NCI-H1092 treated with DMSO at 0.1 percent for 48 hours (cell line): ENCODE measurements at regions not wholly inside any gene's neighbourhood (a gene's known extent, or its start where the extent isn't known, plus 50 kb on each side); places are given as distances from the start of the nearest gene placed in this dataset.

Experiments
- DNase-seq: peaks from one replicate; lab custom pipeline; 2025; lab: John Stamatoyannopoulos, UW

- no peak for DNase-seq
Measured at GRCh38 chr20:50408526-50409364, 101.4 kb upstream of the PTPN1 start.

- DNase-seq: no peak
Measured at GRCh38 chr20:50409495-50409894, 100.7 kb upstream of the PTPN1 start.

DNA sequence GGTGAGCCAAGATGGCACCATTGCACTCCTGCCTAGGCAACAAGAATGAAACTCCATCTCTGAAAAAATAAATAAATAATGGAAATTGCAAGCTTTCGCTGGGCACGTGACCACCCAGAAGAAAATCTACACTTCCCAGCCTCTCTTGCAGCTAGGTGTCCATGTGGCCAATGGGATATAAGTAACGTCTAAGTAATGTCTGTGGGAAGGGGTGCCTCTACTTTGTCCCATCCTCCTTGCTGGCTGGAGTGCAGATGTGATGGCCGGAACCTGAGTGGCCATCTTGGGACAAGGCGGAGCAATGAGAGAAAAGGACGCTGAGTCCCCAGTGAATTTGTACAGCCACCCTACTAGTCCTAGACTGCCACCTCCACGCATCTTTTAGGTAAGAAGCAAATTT lies 99.8 kb upstream of the PTPN1 start:
- DNase-seq: no peak

DNA sequence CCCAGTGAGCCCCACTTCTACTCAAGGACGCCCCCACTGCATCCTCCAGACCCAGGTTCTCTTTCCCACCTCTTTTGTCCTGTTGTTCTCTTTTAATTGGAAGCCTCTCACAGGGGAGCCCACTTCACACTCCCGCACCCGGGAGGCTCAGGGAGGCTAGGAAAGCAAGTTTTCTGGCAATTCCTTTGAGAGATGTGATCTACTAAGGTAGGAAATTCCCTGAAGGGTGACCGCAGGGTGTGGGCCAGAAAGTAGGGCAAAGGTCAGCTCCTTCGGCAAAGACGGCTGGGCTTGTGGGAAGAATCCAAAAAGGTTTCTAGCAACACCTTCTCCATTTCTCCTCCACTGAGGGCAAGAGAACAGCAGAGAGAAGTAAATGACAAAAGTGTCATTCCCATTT lies 98.1 kb upstream of the PTPN1 start:
- DNase-seq: no peak

DNA sequence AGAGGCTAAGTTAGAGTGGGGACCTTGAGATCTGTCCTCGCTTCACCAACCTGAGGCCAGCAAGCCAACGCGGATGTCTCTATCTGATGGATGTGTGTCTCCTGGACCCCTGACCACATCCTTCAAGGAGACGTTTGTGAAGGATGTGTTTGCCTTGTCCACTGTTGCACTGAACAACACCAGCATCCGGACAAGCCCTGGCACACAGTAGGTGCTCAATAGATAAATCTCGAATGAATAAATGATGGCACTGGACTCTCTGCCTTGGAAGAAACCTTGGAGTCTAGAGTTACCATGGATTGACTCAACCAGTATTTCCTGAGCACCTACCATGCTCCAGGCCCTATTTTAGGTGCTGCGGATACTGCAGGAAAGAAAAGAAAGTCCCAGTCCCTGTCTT lies 97.7 kb upstream of the PTPN1 start:
- no peak for DNase-seq

DNA sequence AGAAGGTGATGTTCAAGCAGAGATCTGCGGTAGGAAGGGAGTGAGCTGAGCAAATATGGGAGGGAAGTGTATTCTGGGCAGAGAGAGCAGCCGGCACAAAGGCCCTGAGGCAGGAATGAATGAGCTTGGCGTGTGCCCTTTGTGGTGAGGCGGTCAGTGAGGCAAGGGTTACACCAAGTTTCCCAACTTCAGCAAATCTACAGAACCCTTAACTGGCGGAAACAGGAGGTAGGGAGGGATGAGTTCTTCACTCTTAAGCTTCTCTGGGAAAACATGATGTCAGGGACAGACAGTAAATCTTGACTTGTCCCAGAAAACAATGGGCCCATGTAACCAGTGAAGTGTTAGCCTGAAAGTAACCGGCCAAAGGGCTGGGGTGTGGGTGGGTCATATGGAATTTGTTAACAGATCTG lies 97.1 kb upstream of the PTPN1 start:
- DNase-seq: no peak

DNA sequence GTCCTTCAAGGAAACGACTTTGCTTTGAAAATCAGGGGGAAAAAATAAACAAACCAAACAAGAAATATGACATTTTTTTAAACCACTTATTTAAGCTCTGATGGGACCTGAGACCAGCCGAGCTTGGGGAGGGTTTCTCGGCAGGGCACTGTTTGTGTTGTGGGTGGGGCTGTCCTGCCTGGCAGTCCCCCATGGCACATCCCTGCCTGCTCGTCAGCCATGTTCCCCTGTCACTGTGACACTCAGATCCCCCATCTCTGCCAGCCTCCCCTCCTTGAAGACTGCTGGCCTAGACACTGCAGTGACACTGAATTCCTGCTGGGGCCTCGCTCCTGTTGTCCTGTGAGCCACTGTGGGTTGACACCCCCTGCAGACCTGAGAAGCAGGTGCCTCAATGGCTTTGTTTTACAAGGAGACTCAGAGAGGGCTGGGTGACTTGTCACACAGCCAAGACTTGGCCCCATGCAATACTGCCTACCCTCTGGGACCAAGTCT lies 95.1 kb upstream of the PTPN1 start:
- DNase-seq: no peak

DNA sequence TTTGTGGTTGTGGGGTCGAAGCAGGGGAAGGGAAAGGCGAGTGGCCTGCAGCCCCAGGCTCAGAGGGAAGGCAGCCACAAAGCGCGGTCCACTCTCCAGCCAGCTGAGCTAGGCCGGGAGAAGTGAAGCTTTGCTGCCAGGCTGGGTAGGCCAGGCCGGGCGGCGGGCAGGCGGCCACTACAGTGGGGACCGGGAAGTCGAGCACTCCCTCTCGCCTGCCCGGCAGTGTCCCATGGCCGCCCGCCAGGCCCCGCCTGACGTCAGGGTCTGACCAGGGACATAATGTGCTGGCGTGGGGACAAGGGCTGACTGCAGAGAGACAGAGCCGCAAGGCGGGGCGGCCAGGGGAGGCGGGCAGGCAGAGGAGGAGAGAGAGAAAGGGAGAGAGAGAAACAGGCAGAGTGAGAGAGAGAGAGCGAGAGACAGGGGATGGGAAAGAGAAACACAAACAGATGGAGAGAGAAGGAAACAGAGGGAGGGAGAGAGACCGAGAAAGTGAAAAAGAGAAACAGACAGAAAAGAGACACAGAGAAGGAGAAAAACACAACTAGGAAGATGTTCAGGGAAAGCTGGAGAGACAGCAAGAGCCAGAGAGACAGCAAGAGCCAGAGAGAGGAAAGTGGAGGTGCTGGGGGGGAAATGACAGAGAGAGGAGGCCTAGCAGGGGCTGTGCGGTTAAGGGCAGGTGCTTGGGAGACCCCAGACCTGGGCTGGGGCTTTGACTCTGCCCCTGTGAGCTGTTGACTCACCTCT lies 94.5 kb upstream of the PTPN1 start:
- no peak for DNase-seq

DNA sequence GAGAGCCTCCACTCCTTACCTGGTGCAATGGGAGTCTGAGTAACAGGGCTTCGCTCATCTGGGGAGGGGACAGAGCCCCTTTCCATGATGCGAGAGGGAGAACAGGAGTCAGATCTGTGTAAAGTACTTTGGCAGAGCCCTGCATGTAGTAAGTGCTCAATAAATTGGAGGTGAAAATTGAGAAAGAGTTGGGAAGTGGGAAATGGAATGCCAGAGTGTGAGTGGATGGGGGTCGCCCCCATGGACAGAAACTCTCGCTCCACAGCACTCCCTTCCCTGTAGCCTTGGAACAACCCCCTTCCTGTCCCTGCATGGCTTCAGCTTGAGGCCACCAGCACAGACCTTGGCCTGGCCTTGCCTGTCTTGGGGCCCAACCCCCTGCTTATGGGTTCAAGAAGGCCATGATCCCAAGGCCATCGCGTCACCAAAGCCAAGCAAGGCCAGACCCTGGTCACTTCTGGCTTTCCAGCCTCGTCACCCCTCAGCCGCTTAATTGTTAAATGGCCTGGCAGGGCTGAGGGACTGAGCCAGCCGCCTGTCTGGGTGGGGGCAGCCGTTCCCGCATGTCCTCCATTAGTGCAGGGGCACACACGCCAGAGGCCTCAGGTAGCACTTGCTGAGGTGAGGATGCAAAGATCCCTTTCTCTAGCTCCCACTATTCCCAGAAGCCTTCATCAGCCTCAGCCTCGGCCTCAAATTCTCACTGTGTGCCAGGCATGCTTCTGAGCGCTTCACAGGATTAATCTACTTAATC lies 93.7 kb upstream of the PTPN1 start:
- DNase-seq: no peak

- DNase-seq: no peak
Measured at GRCh38 chr20:50417023-50417329, 93.2 kb upstream of the PTPN1 start.

DNA sequence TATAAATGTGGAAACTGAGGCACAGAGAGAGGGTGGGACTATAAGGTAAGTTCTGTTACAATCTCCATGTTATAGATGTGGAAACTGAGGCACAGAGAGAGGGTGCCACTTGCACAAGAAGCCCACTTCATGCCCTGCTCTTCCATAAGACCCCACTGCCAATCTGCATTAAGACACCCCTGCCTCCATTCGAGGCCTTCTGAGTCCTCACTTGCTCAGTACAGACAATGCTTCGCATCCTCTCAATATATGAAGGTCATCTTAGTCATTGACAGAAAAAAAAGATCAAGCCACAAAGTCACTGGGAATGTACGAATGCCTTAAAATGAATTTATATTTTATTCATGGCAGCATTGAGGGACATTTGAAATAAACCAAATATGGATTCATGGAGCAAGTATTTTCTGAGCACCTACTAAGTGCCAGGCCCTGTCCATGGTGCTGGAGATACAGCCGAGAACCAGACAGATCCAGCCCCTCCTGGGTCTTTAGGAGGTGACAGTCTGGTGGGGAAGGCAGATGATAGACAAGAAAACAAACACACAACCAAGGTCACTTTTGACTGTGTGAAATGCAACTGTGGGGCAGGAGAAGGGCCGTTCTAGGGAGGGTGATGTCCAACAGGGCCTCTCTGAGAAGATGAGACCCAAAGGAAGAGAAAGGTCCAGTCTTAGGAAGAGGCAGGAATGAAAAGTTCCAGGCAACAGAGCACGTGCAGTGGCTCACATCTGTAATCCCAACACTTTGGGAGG lies 92.5 kb upstream of the PTPN1 start:
- DNase-seq: no peak

DNA sequence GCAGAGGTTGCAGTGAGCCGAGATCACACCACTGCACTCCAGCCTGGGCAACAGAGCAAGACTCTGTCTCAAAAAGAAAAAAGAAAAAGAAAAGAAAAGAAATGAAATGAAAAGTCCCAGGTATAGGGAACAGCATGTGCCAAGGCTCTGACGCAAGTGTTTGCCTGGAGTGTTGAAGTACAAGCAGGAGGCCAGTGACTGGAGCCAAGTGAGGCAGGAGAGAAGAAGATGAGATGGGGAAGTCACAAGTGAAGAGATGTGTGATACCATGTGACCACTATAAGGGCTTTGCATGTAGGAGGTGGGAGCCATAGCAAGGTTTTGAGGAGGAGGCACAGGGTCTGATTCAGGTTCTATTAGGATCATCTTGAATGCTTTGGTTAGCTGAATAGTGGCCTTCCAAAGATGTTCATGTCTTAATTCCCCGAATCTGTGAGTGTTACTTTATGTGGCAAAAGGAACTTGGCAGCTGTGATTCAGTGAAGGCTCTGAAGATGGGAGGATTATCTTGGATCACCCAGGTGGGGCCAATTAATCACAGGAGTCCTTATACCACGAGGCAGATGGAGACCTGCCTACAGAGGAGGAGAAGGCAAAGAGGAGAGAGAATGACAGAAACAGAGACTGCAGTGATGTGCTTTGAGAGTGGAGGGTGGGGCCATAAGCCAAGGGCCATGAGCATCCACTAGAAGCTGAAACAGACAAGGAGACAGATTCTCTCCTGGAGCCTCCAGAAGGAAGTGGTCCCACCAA lies 91.1 kb upstream of the PTPN1 start:
- no peak for DNase-seq

- no peak for DNase-seq
Measured at GRCh38 chr20:50420380-50420779, 89.8 kb upstream of the PTPN1 start.

GRCh38 chr20:50421356-50422340 lies 88.5 kb upstream of the PTPN1 start:
- DNase-seq: no peak

DNA sequence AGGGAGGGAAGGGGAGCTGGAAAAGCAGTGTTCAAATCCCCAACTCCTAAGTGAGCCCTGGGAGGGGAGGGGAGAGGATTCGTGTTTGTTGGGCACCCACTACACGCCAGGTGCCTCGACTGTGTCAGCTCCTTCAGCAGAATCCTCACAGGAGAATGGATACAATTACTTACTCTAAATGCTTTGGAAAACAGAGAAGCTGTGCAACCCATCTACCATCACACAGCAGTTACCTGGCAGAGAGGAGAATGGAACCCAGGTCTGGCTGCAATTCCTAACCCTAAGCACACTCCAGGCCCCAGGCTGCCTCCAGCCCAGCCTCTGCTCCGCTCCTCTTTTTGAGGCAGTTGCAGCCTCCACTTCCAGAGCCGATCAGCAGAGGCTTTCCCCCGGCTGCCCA lies 86.4 kb upstream of the PTPN1 start:
- DNase-seq: no peak

DNA sequence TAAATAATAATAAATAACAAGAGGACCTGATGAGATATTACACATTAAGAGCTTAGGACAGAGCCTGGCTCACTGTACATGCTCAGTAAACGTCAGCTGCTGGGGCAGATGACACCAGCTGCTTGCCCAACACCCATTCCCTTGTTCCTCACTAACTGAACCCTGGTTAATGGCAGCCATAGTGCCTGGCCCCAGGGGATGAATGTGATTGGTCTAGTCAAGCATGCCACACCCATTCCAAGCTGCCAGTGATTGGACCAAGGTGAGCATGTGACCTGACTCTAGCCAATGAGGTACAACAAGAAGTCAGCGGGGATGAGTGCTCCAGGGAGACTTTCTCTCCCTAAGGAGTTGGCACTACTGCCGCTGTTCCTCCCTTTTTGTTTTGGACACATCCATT lies 85.1 kb upstream of the PTPN1 start:
- DNase-seq: no peak

GRCh38 chr20:50426866-50427718 lies 83.1 kb upstream of the PTPN1 start:
- DNase-seq: no peak

DNA sequence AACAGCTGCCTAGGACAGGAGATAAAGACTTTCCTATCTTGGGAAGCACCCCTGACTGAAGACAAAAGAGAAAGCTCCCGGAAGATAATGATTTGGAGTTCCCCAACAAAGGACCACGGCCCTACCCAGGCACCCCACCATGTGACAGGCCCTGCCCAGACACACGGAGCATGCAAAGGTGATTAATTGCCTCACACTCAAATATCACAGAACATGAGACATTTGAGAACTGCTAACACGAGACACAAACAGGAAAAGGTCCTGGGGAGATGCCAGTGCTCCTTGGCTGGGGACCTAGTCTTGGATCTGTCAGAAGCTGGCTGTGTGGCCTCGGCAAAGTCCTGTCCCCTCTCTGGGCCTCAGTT lies 82.5 kb upstream of the PTPN1 start:
- no peak for DNase-seq
